CD4-positive, alpha-beta T cell treated with Interleukin-12 subunit alpha and Interleukin-12 subunit beta, for 1 hour (primary cell): ENCODE measurements at regions not wholly inside any gene's neighbourhood (a gene's known extent, or its start where the extent isn't known, plus 50 kb on each side); places are given as distances from the start of the nearest gene placed in this dataset.
A peak's percentile ranks its signal among the peaks of the same experiment; 100 is the strongest.

Source experiments
- DNase-seq: peaks from one replicate; pipeline ENCODE4 v3.0.0-alpha.2; 2020

GRCh38 chr9:35540315-35540714 is 50.4 kb downstream of the RUSC2 start:
- no peak for DNase-seq

GRCh38 chr9:35546853-35547252 is 56.9 kb downstream of the RUSC2 start:
- DNase-seq = no peak

GRCh38 chr9:35547889-35548418 is 57.1 kb upstream of the TESK1 start:
- DNase-seq = no peak

GRCh38 chr9:35548571-35548970 is 56.5 kb upstream of the TESK1 start:
- no peak for DNase-seq

- DNase-seq = no peak
Observed at GRCh38 chr9:35549441-35549840, 55.6 kb upstream of the TESK1 start.

GRCh38 chr9:35552376-35552775 is 52.7 kb upstream of the TESK1 start:
- no peak for DNase-seq

- no peak for DNase-seq
Observed at GRCh38 chr9:35552837-35553236, 52.2 kb upstream of the TESK1 start.

GRCh38 chr9:35553670-35554543 is 51.2 kb upstream of the TESK1 start:
- DNase-seq = peak; percentile 41

GRCh38 chr9:35555246-35555701 is 49.8 kb upstream of the TESK1 start:
- no peak for DNase-seq
